Upper lobe of left lung (tissue), 6 donors: ENCODE measurements at regions not wholly inside any gene's neighbourhood (a gene's known extent, or its start where the extent isn't known, plus 50 kb on each side); places are given as distances from the start of the nearest gene placed in this dataset.

Experiments
- ATAC-seq, 2 donors: fragments of 200-7000 bp; cut with Tn5 transposase; one replicate each; pipeline ENCODE4 v1.9.1; 2022; ENCODE audit warnings: mild to moderate bottlenecking in 2 of 2, moderate library complexity in 2 of 2; ENCODE audit not compliant: low FRiP score in 2 of 2
- DNase-seq, 2 donors: peaks; one replicate each; pipeline ENCODE4 v3.0.0-alpha.2; 2019 to 2020
- H3K27ac ChIP-seq, 4 donors: fragments of 200-600 bp; sonication (generic); one replicate each; pipeline ENCODE4 v1.5.1; 2016 to 2019
- H3K27me3 ChIP-seq, 4 donors: fragments of 200-600 bp; sonication (generic); one replicate each; pipeline ENCODE4 v1.5.1; 2017 to 2019
- H3K36me3 ChIP-seq, 4 donors: fragments of 200-600 bp; sonication (generic); one replicate each; pipeline ENCODE4 v1.5.1; 2016 to 2019
- H3K4me1 ChIP-seq, 4 donors: fragments of 200-600 bp; sonication (generic); one replicate each; pipeline ENCODE4 v1.5.1; 2018 to 2019
- H3K4me3 ChIP-seq, 4 donors: fragments of 200-600 bp; sonication (generic); one replicate each; pipeline ENCODE4 v1.5.1; 2017 to 2019; ENCODE audit warnings: mild to moderate bottlenecking in 2 of 4, moderate library complexity in 1 of 4
- H3K9me3 ChIP-seq, 4 donors: fragments of 200-600 bp; sonication (generic); one replicate each; pipeline ENCODE4 v1.5.1; 2018 to 2019
- CTCF ChIP-seq, 6 experiments: fragments of 450-650 bp in 4 of 6; fragments of 200-600 bp in 2 of 6; sonication (generic) in 2 of 6; IDR thresholded peaks; one replicate each; pipeline ENCODE4 v1.5.1; 2016 to 2019; ENCODE audit warnings: antibody characterized with exemption in 6 of 6
- EP300 ChIP-seq, 4 donors: sonication (generic); formaldehyde crosslinking; IDR thresholded peaks; one replicate each; pipeline ENCODE4 v1.5.1; 2017; ENCODE audit warnings: antibody characterized with exemption in 4 of 4, control low read depth in 2 of 4
- POLR2A ChIP-seq, 4 donors: fragments of 450-650 bp; IDR thresholded peaks; one replicate each; pipeline ENCODE4 v1.5.1; 2016 to 2017; ENCODE audit warnings: antibody characterized with exemption in 4 of 4, mild to moderate bottlenecking in 2 of 4
- POLR2AphosphoS5 ChIP-seq, 2 donors: sonication (generic); formaldehyde crosslinking; IDR thresholded peaks; one replicate each; pipeline ENCODE4 v1.5.1; 2017; ENCODE audit warnings: antibody characterized with exemption in 2 of 2
- WGBS, 2 donors: methylation state at CpG; one replicate each; pipeline ENCODE4 v1.1.5; 2017 to 2018; 5-methylcytosine and 5-hydroxymethylcytosine counted together
- donor health status: DM: no; HTN: no; CAD: no; lungs with moderate emphysema.
- donor health status: DM: no; HTN: yes; CAD: no; lungs with severe emphysema.

DNA sequence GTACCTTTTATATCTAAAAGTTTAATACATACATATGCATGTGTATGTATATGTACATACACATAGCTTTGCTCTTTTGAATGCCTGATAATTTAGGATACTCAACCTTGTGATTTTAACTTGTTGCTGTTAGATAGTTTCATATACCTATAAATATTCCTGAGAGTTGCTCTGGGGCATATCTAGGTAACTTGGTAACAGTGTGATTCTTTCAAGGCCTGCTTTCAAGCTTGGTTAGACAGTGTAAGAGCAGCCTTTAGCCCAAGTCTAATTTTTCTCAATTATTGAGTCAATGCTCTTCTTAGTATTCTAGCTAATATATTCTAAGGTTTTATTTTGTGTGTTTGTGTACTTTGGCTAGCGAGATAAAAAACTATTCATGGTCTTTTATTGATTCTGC is 762.1 kb upstream of the MIR17HG start:
- no peak for DNase-seq
- TF ChIP-seq POLR2A (IDR thresholded peaks at IDR 0.05), result no peak
- no peak for TF ChIP-seq POLR2AphosphoS5 (IDR thresholded peaks at IDR 0.05)
- TF ChIP-seq CTCF (IDR thresholded peaks at IDR 0.05), result no peak
- no peak for TF ChIP-seq EP300 (IDR thresholded peaks at IDR 0.05)
- Histone ChIP-seq H3K36me3 (no peaks in the 10 kb centered on the region), H3K27ac (no peak overlapping the region), H3K4me1 (no peaks in the 10 kb centered on the region), H3K9me3 (peaks cover 0 to 3% (median 0%) of the 10 kb centered on the region in 4 donors), H3K4me3 (no peak overlapping the region), H3K27me3 (no peaks in the 10 kb centered on the region)
- ATAC-seq, result no peak
- WGBS, 2 donors, result 77% methylated on average over 1 of the region's 1 CpG

- no peak overlapping the region for H3K27ac ChIP-seq
- no peaks in the 10 kb centered on the region for H3K27me3 ChIP-seq
- TF ChIP-seq CTCF (IDR thresholded peaks at IDR 0.05) (no peak), POLR2AphosphoS5 (IDR thresholded peaks at IDR 0.05) (no peak), POLR2A (IDR thresholded peaks at IDR 0.05) (no peak)
- 65 to 85% methylated on average over 1 of the region's 1 CpG for WGBS, 2 donors
- no peaks in the 10 kb centered on the region for H3K36me3 ChIP-seq
- H3K9me3 ChIP-seq, result no peaks in the 10 kb centered on the region
- DNase-seq, result no peak
- no peaks in the 10 kb centered on the region for H3K4me1 ChIP-seq
- no peak overlapping the region for H3K4me3 ChIP-seq
- no peak for ATAC-seq
Observed at GRCh38 chr13:90591260-90591926, 756.1 kb upstream of the MIR17HG start.

- no peak for TF ChIP-seq POLR2A (IDR thresholded peaks at IDR 0.05)
- TF ChIP-seq CTCF (IDR thresholded peaks at IDR 0.05), result no peak
- no peak for TF ChIP-seq POLR2AphosphoS5 (IDR thresholded peaks at IDR 0.05)
- ATAC-seq (no peak), DNase-seq (no peak)
- no peaks in the 10 kb centered on the region for H3K27me3 ChIP-seq
- 51 to 61% methylated on average over 2 of the region's 2 CpGs for WGBS, 2 donors
- H3K9me3 ChIP-seq, result no peaks in the 10 kb centered on the region
- H3K36me3 ChIP-seq, result no peaks in the 10 kb centered on the region
- H3K27ac ChIP-seq, result no peak overlapping the region
- H3K4me3 ChIP-seq, result no peak overlapping the region
- no peaks in the 10 kb centered on the region for H3K4me1 ChIP-seq
Observed at GRCh38 chr13:90591927-90592268, 755.6 kb upstream of the MIR17HG start.

DNA sequence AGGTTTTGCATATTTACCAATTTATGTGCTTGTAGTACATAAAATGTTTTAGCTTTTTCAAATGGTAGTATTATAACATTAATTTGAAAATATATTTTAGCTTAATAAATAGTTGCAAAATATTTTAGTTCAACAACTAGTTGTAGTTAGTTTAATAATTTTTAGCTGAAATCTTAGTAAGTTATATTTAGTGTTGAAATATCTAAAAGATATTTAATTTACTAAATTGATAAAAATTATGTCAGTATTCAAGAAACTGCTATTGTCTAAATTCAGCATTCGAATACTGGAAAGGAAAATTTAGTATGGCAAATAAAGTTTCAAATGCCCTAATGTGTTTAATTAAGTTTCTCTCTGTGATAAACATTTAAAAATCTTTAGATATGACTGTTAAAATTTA is 754.5 kb upstream of the MIR17HG start:
- no peak overlapping the region for H3K4me3 ChIP-seq
- H3K27ac ChIP-seq, result no peak overlapping the region
- TF ChIP-seq POLR2A (IDR thresholded peaks at IDR 0.05), result no peak
- no peak for TF ChIP-seq EP300 (IDR thresholded peaks at IDR 0.05)
- 83 to 86% methylated on average over 1 of the region's 1 CpG for WGBS, 2 donors
- H3K4me1 ChIP-seq, result no peaks in the 10 kb centered on the region
- H3K36me3 ChIP-seq, result no peaks in the 10 kb centered on the region
- no peaks in the 10 kb centered on the region for H3K9me3 ChIP-seq
- no peak for DNase-seq
- ATAC-seq, result no peak
- H3K27me3 ChIP-seq, result no peaks in the 10 kb centered on the region

DNA sequence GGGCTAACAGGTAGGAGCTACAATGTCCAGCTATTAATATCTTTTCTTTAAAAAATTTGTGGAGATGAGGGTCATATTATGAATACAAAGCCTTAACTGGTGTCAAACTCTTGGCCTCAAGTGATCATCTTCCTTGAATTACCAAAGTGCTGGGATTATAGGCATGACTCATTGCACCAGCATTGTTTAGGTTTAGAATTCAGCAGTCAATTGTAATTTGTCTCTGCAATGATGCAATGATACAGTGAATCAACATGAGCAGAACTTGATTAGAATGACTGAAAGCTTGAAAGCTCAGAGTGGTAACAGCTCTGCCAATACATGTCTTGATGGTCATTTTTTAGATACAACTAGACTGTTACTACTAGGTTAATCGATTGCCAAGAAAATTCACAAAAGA is 752.8 kb upstream of the MIR17HG start:
- H3K27me3 ChIP-seq, result no peaks in the 10 kb centered on the region
- H3K4me3 ChIP-seq, result no peak overlapping the region
- DNase-seq (no peak), ATAC-seq (no peak)
- no peaks in the 10 kb centered on the region for H3K4me1 ChIP-seq
- no peak overlapping the region for H3K27ac ChIP-seq
- TF ChIP-seq POLR2AphosphoS5 (IDR thresholded peaks at IDR 0.05), result no peak
- TF ChIP-seq CTCF (IDR thresholded peaks at IDR 0.05), result no peak
- TF ChIP-seq POLR2A (IDR thresholded peaks at IDR 0.05), result no peak
- 93 to 94% methylated on average over 1 of the region's 1 CpG for WGBS, 2 donors
- no peaks in the 10 kb centered on the region for H3K36me3 ChIP-seq
- no peaks in the 10 kb centered on the region for H3K9me3 ChIP-seq
